GM18861 (cell line): ENCODE measurements at regions not wholly inside any gene's neighbourhood (a gene's known extent, or its start where the extent isn't known, plus 50 kb on each side); places are given as distances from the start of the nearest gene placed in this dataset.
A peak's percentile ranks its signal among the peaks of the same experiment; 100 is the strongest.
"Not testable (repeated sequence)": the region's sequence is repeated elsewhere in the genome, so short reads cannot be mapped to it uniquely, and the experiment has no call there.

Source experiments
- ATAC-seq: cut with Tn5 transposase; IDR thresholded peaks from one replicate; pipeline ENCODE4 v1.9.1; 2021; ENCODE audit not compliant: unreplicated experiment

GRCh38 chr7:67301667-67302066 is 305.0 kb downstream of the TYW1 start:
- ATAC-seq: no peak

- peak; percentile 74 for ATAC-seq
Measured at GRCh38 chr7:67302113-67303039, 305.7 kb downstream of the TYW1 start.

GRCh38 chr7:67304846-67305245 is 308.2 kb downstream of the TYW1 start:
- not testable (repeated sequence) for ATAC-seq

GRCh38 chr7:67306331-67306730 is 309.7 kb downstream of the TYW1 start:
- no peak for ATAC-seq

- no peak for ATAC-seq
Measured at GRCh38 chr7:67309764-67310549, 313.3 kb downstream of the TYW1 start.

- no peak for ATAC-seq
Measured at GRCh38 chr7:67311901-67312300, 315.3 kb downstream of the TYW1 start.

GRCh38 chr7:67313213-67313612 is 316.6 kb downstream of the TYW1 start:
- ATAC-seq: no peak

- not testable (repeated sequence) for ATAC-seq
Measured at GRCh38 chr7:67316902-67317301, 320.3 kb downstream of the TYW1 start.

GRCh38 chr7:67328257-67328656 is 331.6 kb downstream of the TYW1 start:
- not testable (repeated sequence) for ATAC-seq

GRCh38 chr7:67335165-67335564 is 338.5 kb downstream of the TYW1 start:
- not testable (repeated sequence) for ATAC-seq

GRCh38 chr7:67335663-67336062 is 339.0 kb downstream of the TYW1 start:
- ATAC-seq: not testable (repeated sequence)

GRCh38 chr7:67338545-67338944 is 341.9 kb downstream of the TYW1 start:
- ATAC-seq: not testable (repeated sequence)

- no peak for ATAC-seq
Measured at GRCh38 chr7:67341153-67341768, 344.6 kb downstream of the TYW1 start.

- ATAC-seq: no peak
Measured at GRCh38 chr7:67343114-67343513, 346.5 kb downstream of the TYW1 start.

- no peak for ATAC-seq
Measured at GRCh38 chr7:67343572-67343971, 346.9 kb downstream of the TYW1 start.

- ATAC-seq: no peak
Measured at GRCh38 chr7:67344481-67345193, 348.0 kb downstream of the TYW1 start.

- ATAC-seq: no peak
Measured at GRCh38 chr7:67346126-67346525, 349.5 kb downstream of the TYW1 start.

GRCh38 chr7:67346876-67347275 is 350.2 kb downstream of the TYW1 start:
- no peak for ATAC-seq

GRCh38 chr7:67348171-67348570 is 351.5 kb downstream of the TYW1 start:
- ATAC-seq: no peak

- not testable (repeated sequence) for ATAC-seq
Measured at GRCh38 chr7:67357653-67358052, 361.0 kb downstream of the TYW1 start.

- not testable (repeated sequence) for ATAC-seq
Measured at GRCh38 chr7:67358316-67358715, 361.7 kb downstream of the TYW1 start.
